Liver (tissue), 8 donors: ENCODE measurements at regions not wholly inside any gene's neighbourhood (a gene's known extent, or its start where the extent isn't known, plus 50 kb on each side); places are given as distances from the start of the nearest gene placed in this dataset.

Experiments used
- DNase-seq: peaks from one replicate; pipeline ENCODE4 v3.0.0-alpha.2; 2017; ENCODE audit warnings: low spot score
- H3K27ac ChIP-seq, 2 donors: one replicate each; pipeline ENCODE4 v1.7.0; 2013; ENCODE audit warnings: inconsistent platforms in 2 of 2, low read length in 2 of 2, control low read depth in 1 of 2, low read depth in 1 of 2, mild to moderate bottlenecking in 1 of 2
- H3K27me3 ChIP-seq, 4 donors: one replicate each; pipeline versions ENCODE4 v1.6.1 to v1.7.0; 2013; ENCODE audit warnings: low read length in 3 of 4, inconsistent platforms in 1 of 4, mild to moderate bottlenecking in 1 of 4, moderate library complexity in 1 of 4; ENCODE audit not compliant: control insufficient read depth in 4 of 4, insufficient read depth in 4 of 4
- H3K36me3 ChIP-seq, 4 donors: one replicate each; pipeline versions ENCODE4 v1.6.1 to v1.7.0; 2013; ENCODE audit warnings: low read length in 3 of 4, mild to moderate bottlenecking in 3 of 4, low read depth in 1 of 4, moderate library complexity in 1 of 4; ENCODE audit not compliant: control insufficient read depth in 4 of 4, insufficient read depth in 3 of 4
- H3K4me1 ChIP-seq, 4 donors: one replicate each; pipeline versions ENCODE4 v1.6.1 to v1.7.0; 2013; ENCODE audit warnings: low read length in 3 of 4, mild to moderate bottlenecking in 3 of 4, moderate library complexity in 1 of 4; ENCODE audit not compliant: control insufficient read depth in 4 of 4, insufficient read depth in 4 of 4
- H3K4me3 ChIP-seq, 3 donors: one replicate each; pipeline versions ENCODE4 v1.6.1 to v1.7.0; 2013; ENCODE audit warnings: low read length in 3 of 3, control low read depth in 1 of 3, low read depth in 1 of 3, mild to moderate bottlenecking in 1 of 3
- H3K9ac ChIP-seq, 2 donors: one replicate each; pipeline ENCODE4 v1.7.0; 2013; ENCODE audit warnings: low read length in 2 of 2, mild to moderate bottlenecking in 2 of 2, moderate library complexity in 2 of 2, control low read depth in 1 of 2, low read depth in 1 of 2
- H3K9me3 ChIP-seq, 4 donors: one replicate each; pipeline versions ENCODE4 v1.6.1 to v1.7.0; 2013; ENCODE audit warnings: low read length in 3 of 4; ENCODE audit not compliant: control insufficient read depth in 4 of 4
- EGR1 ChIP-seq, 2 donors: IDR thresholded peaks; 2 replicates each; pipeline ENCODE4 v1.6.1; 2016 to 2018; ENCODE audit warnings: antibody characterized with exemption in 2 of 2, low read depth in 2 of 2
- FOXA1 ChIP-seq: IDR thresholded peaks from 2 replicates; pipeline ENCODE4 v1.6.1; 2016; ENCODE audit warnings: antibody characterized with exemption
- FOXA2 ChIP-seq: IDR thresholded peaks from 2 replicates; pipeline ENCODE4 v1.6.1; 2016; ENCODE audit warnings: antibody characterized with exemption
- GABPA ChIP-seq, 2 donors: IDR thresholded peaks in 1 of 2; conservative IDR thresholded peaks in 1 of 2; 2 replicates each; pipeline ENCODE4 v1.6.1; 2016; ENCODE audit warnings: antibody characterized with exemption in 2 of 2, mild to moderate bottlenecking in 1 of 2, moderate library complexity in 1 of 2
- HNF4A ChIP-seq, 2 donors: conservative IDR thresholded peaks; 2 replicates each; pipeline ENCODE4 v1.6.1; 2016; ENCODE audit warnings: antibody characterized with exemption in 2 of 2, mild to moderate bottlenecking in 2 of 2
- HNF4G ChIP-seq: IDR thresholded peaks from 2 replicates; pipeline ENCODE4 v1.6.1; 2016; ENCODE audit warnings: antibody characterized with exemption
- JUND ChIP-seq, 2 donors: IDR thresholded peaks; 2 replicates each; pipeline ENCODE4 v1.6.1; 2016; ENCODE audit warnings: antibody characterized with exemption in 2 of 2
- NR2F2 ChIP-seq: IDR thresholded peaks from 2 replicates; pipeline ENCODE4 v1.6.1; 2016; ENCODE audit warnings: antibody characterized with exemption
- RAD21 ChIP-seq, 2 donors: IDR thresholded peaks; 2 replicates each; pipeline ENCODE4 v1.6.1; 2016; ENCODE audit warnings: antibody characterized with exemption in 2 of 2, mild to moderate bottlenecking in 2 of 2
- SP1 ChIP-seq: IDR thresholded peaks from 2 replicates; pipeline ENCODE4 v1.6.1; 2018; ENCODE audit warnings: antibody characterized with exemption, mild to moderate bottlenecking
- TAF1 ChIP-seq: conservative IDR thresholded peaks from 2 replicates; pipeline ENCODE4 v1.6.1; 2016; ENCODE audit warnings: antibody characterized with exemption, mild to moderate bottlenecking
- YY1 ChIP-seq: IDR thresholded peaks from 2 replicates; pipeline ENCODE4 v1.6.1; 2016; ENCODE audit warnings: antibody characterized with exemption, mild to moderate bottlenecking
- WGBS: extraction: QIAGEN DNeasy Blood & Tissue Kit; methylation state at CpG from one replicate; pipeline ENCODE4 v1.1.7; 2013; 5-methylcytosine and 5-hydroxymethylcytosine counted together
- TF ChIP-seq, protein P1 (sequence below): IDR thresholded peaks from 2 replicates; pipeline ENCODE4 v1.6.1; 2016; ENCODE audit warnings: antibody characterized with exemption, mild to moderate bottlenecking
- TF ChIP-seq, protein P2 (sequence below): IDR thresholded peaks from 2 replicates; pipeline ENCODE4 v1.6.1; 2016; ENCODE audit warnings: antibody characterized with exemption
- TF ChIP-seq, protein P3 (sequence below): IDR thresholded peaks from 2 replicates; pipeline ENCODE4 v1.6.1; 2016; ENCODE audit warnings: antibody characterized with exemption
- TF ChIP-seq, protein P4 (sequence below): fragments of 150-350 bp; IDR thresholded peaks from 2 replicates; pipeline ENCODE4 v1.5.1; 2017; ENCODE audit warnings: improper control_type of control experiment, low read depth, low read length; ENCODE audit not compliant: missing input control
- TF ChIP-seq, protein P5 (sequence below): IDR thresholded peaks from 2 replicates; pipeline ENCODE4 v1.6.1; 2016; ENCODE audit warnings: antibody characterized with exemption
- donor health status: healthy.
- donor health status: healthy.
- donor health status: healthy.
- donor health status: healthy.
- donor health status: healthy.

DNA sequence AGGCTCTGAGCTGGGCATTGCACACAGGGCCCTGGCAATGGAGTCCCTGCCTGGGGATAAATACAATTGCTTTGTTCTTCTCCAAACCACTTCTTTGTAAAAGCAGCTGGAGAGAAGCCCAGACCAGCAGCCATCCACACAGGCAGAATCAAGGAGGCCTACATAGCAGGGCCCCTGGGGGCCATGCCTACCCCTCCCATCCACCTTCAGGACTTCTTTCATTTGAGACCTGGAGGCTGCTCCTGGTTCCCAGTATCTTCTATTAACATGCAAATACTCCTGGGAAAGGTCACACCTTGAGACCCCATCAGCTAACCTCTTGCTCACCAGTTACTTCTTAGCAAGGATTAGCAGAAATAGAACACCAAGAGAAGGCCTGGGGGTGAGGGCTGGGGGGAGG, 511.1 kb downstream of the SOX6 start:
- TF ChIP-seq TAF1 (no peak), EGR1 (IDR thresholded peaks at IDR 0.05; ENCODE audit: low read depth in 2 of 2) (no peak), YY1 (no peak), SP1 (no peak), FOXA1 (no peak), HNF4A (conservative IDR thresholded peaks at IDR 0.05) (no peak), GABPA (IDR thresholded peaks at IDR 0.05 in 1 of 2, conservative IDR thresholded peaks at IDR 0.05 in 1 of 2) (no peak), RAD21 (IDR thresholded peaks at IDR 0.05) (no peak), NR2F2 (no peak)
- TF ChIP-seq, protein P1, sequence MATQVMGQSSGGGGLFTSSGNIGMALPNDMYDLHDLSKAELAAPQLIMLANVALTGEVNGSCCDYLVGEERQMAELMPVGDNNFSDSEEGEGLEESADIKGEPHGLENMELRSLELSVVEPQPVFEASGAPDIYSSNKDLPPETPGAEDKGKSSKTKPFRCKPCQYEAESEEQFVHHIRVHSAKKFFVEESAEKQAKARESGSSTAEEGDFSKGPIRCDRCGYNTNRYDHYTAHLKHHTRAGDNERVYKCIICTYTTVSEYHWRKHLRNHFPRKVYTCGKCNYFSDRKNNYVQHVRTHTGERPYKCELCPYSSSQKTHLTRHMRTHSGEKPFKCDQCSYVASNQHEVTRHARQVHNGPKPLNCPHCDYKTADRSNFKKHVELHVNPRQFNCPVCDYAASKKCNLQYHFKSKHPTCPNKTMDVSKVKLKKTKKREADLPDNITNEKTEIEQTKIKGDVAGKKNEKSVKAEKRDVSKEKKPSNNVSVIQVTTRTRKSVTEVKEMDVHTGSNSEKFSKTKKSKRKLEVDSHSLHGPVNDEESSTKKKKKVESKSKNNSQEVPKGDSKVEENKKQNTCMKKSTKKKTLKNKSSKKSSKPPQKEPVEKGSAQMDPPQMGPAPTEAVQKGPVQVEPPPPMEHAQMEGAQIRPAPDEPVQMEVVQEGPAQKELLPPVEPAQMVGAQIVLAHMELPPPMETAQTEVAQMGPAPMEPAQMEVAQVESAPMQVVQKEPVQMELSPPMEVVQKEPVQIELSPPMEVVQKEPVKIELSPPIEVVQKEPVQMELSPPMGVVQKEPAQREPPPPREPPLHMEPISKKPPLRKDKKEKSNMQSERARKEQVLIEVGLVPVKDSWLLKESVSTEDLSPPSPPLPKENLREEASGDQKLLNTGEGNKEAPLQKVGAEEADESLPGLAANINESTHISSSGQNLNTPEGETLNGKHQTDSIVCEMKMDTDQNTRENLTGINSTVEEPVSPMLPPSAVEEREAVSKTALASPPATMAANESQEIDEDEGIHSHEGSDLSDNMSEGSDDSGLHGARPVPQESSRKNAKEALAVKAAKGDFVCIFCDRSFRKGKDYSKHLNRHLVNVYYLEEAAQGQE: no peak
- TF ChIP-seq, protein P2, sequence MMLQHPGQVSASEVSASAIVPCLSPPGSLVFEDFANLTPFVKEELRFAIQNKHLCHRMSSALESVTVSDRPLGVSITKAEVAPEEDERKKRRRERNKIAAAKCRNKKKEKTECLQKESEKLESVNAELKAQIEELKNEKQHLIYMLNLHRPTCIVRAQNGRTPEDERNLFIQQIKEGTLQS: no peak
- TF ChIP-seq, protein P3, sequence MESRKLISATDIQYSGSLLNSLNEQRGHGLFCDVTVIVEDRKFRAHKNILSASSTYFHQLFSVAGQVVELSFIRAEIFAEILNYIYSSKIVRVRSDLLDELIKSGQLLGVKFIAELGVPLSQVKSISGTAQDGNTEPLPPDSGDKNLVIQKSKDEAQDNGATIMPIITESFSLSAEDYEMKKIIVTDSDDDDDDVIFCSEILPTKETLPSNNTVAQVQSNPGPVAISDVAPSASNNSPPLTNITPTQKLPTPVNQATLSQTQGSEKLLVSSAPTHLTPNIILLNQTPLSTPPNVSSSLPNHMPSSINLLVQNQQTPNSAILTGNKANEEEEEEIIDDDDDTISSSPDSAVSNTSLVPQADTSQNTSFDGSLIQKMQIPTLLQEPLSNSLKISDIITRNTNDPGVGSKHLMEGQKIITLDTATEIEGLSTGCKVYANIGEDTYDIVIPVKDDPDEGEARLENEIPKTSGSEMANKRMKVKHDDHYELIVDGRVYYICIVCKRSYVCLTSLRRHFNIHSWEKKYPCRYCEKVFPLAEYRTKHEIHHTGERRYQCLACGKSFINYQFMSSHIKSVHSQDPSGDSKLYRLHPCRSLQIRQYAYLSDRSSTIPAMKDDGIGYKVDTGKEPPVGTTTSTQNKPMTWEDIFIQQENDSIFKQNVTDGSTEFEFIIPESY: no peak
- TF ChIP-seq, protein P4, sequence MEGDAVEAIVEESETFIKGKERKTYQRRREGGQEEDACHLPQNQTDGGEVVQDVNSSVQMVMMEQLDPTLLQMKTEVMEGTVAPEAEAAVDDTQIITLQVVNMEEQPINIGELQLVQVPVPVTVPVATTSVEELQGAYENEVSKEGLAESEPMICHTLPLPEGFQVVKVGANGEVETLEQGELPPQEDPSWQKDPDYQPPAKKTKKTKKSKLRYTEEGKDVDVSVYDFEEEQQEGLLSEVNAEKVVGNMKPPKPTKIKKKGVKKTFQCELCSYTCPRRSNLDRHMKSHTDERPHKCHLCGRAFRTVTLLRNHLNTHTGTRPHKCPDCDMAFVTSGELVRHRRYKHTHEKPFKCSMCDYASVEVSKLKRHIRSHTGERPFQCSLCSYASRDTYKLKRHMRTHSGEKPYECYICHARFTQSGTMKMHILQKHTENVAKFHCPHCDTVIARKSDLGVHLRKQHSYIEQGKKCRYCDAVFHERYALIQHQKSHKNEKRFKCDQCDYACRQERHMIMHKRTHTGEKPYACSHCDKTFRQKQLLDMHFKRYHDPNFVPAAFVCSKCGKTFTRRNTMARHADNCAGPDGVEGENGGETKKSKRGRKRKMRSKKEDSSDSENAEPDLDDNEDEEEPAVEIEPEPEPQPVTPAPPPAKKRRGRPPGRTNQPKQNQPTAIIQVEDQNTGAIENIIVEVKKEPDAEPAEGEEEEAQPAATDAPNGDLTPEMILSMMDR: no peak
- Histone ChIP-seq H3K9ac (no peak overlapping the region), H3K27me3 (no peaks in the 10 kb centered on the region), H3K4me3 (no peak overlapping the region), H3K27ac (no peak overlapping the region), H3K36me3 (no peaks in the 10 kb centered on the region), H3K4me1 (no peaks in the 10 kb centered on the region), H3K9me3 (no peaks in the 10 kb centered on the region)
- DNase-seq: no peak

DNA sequence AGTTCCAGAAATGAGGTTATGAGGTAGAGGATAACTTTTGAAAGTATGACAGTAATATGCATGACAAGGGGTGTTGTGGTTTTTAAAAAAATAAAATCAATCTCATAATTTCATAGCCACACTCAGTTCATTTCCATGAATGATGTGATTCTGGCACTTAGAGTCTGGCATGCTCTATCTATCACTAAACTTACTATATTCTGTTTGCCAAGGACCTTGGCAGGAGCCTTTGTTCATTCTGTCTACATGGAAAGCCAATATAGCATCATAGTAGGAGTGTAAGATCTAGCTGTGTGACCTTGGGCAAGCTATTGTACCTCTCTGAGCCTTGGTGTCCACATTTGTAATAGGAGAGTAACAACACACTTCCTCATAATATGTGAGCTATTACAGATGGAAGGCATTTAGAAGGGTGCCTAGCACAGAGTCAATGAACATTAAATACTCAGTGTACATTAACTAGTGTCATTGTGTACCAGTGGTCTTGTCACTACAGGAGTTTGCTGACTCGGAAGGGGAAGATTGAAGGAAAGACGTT, 507.6 kb downstream of the SOX6 start:
- DNase-seq: no peak
- no peaks in the 10 kb centered on the region for H3K36me3 ChIP-seq
- no peak overlapping the region for H3K4me3 ChIP-seq
- no peak overlapping the region for H3K27ac ChIP-seq
- WGBS: 63% methylated on average over 2 of the region's 2 CpGs
- H3K9me3 ChIP-seq: no peaks in the 10 kb centered on the region
- no peaks in the 10 kb centered on the region for H3K27me3 ChIP-seq
- no peaks in the 10 kb centered on the region for H3K4me1 ChIP-seq
- no peak overlapping the region for H3K9ac ChIP-seq
- TF ChIP-seq, protein P5, sequence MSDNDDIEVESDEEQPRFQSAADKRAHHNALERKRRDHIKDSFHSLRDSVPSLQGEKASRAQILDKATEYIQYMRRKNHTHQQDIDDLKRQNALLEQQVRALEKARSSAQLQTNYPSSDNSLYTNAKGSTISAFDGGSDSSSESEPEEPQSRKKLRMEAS: no peak
- TF ChIP-seq, protein P2: no peak
- TF ChIP-seq, protein P1: no peak
- TF ChIP-seq HNF4A (conservative IDR thresholded peaks at IDR 0.05) (no peak), JUND (IDR thresholded peaks at IDR 0.05) (no peak), FOXA1 (no peak), EGR1 (IDR thresholded peaks at IDR 0.05; ENCODE audit: low read depth in 2 of 2) (no peak), NR2F2 (no peak), FOXA2 (no peak), TAF1 (no peak), SP1 (no peak), GABPA (IDR thresholded peaks at IDR 0.05 in 1 of 2, conservative IDR thresholded peaks at IDR 0.05 in 1 of 2) (no peak), RAD21 (IDR thresholded peaks at IDR 0.05) (no peak), HNF4G (no peak)
- TF ChIP-seq, protein P3: no peak
